Keratinocyte (primary cell): ENCODE measurements at regions not wholly inside any gene's neighbourhood (a gene's known extent, or its start where the extent isn't known, plus 50 kb on each side); places are given as distances from the start of the nearest gene placed in this dataset.

Experiments used
- DNase-seq: peaks from one replicate; pipeline ENCODE4 v3.0.0-alpha.2; 2011; ENCODE audit warnings: low read depth, missing footprints, low spot score
- FAIRE-seq: peaks from 2 replicates; lab custom pipeline; 2011; peaks lifted over from hg19 to GRCh38; lab: Jason Lieb, UNC
- H2AFZ ChIP-seq: 2 replicates; pipeline ENCODE4 v1.6.0; 2012; ENCODE audit warnings: low read length, control low read depth, inconsistent platforms; ENCODE audit not compliant: control insufficient read depth
- H3K27ac ChIP-seq: 2 replicates; pipeline ENCODE4 v1.5.1; 2011; ENCODE audit warnings: low read length; ENCODE audit not compliant: control insufficient read depth, insufficient read depth
- H3K27me3 ChIP-seq: 3 replicates; pipeline ENCODE4 v1.6.0; 2011; ENCODE audit warnings: low read length; ENCODE audit not compliant: control insufficient read depth, insufficient read depth; ENCODE audit errors: extremely low read depth
- H3K36me3 ChIP-seq, 2 experiments: 2 replicates in 1 of 2; 3 replicates in 1 of 2; pipeline ENCODE4 v1.5.1; 2011; ENCODE audit warnings: low read length in 2 of 2, mild to moderate bottlenecking in 1 of 2; ENCODE audit not compliant: control insufficient read depth in 2 of 2, insufficient read depth in 2 of 2; ENCODE audit errors: extremely low read depth in 1 of 2
- H3K4me1 ChIP-seq: 3 replicates; pipeline ENCODE4 v1.5.1; 2011; ENCODE audit warnings: low read length; ENCODE audit not compliant: control insufficient read depth, insufficient read depth; ENCODE audit errors: extremely low read depth
- H3K4me2 ChIP-seq: 3 replicates; pipeline ENCODE4 v1.6.0; 2011; ENCODE audit warnings: low read depth, low read length; ENCODE audit not compliant: control insufficient read depth, insufficient read depth; ENCODE audit errors: extremely low read depth
- H3K4me3 ChIP-seq, 3 experiments: fragments of 200-600 bp in 1 of 3; sonication (generic) in 1 of 3; 2 replicates in 2 of 3; 3 replicates in 1 of 3; pipeline ENCODE4 v1.5.1; 2011 to 2016; ENCODE audit warnings: low read length in 3 of 3, mild to moderate bottlenecking in 3 of 3, control low read depth in 2 of 3, inconsistent platforms in 1 of 3, low read depth in 1 of 3, mixed read lengths in 1 of 3, mixed run types in 1 of 3, moderate library complexity in 1 of 3; ENCODE audit not compliant: control insufficient read depth in 2 of 3, insufficient read depth in 2 of 3; ENCODE audit errors: extremely low read depth in 1 of 3
- H3K79me2 ChIP-seq: 2 replicates; pipeline ENCODE4 v1.6.0; 2012; ENCODE audit warnings: low read length; ENCODE audit not compliant: control insufficient read depth, insufficient read depth
- H3K9ac ChIP-seq: 3 replicates; pipeline ENCODE4 v1.6.0; 2011; ENCODE audit warnings: low read length; ENCODE audit not compliant: control insufficient read depth, insufficient read depth; ENCODE audit errors: extremely low read depth
- H3K9me1 ChIP-seq: 3 replicates; pipeline ENCODE4 v1.6.0; 2011; ENCODE audit warnings: low read length; ENCODE audit not compliant: control insufficient read depth, insufficient read depth; ENCODE audit errors: extremely low read depth
- H3K9me3 ChIP-seq: 2 replicates; pipeline ENCODE4 v1.5.1; 2012; ENCODE audit warnings: low read depth, low read length; ENCODE audit not compliant: control insufficient read depth
- H4K20me1 ChIP-seq: 3 replicates; pipeline ENCODE4 v1.6.0; 2011; ENCODE audit warnings: low read length; ENCODE audit not compliant: control insufficient read depth, insufficient read depth; ENCODE audit errors: extremely low read depth
- EZH2 ChIP-seq: IDR thresholded peaks from one replicate; pipeline ENCODE4 v1.6.1; 2012; ENCODE audit warnings: inconsistent platforms, mild to moderate bottlenecking, low read length, moderate library complexity
- dilution Hi-C: fragments of 300-500 bp; cut with MboI; formaldehyde crosslinking; loops from one replicate; pipeline ENCODE4 v1.7.0; 2020; ENCODE audit warnings: low sequenced_read_pairs; ENCODE audit not compliant: extremely low pct_ligation_motif_present
- TF ChIP-seq, protein P1 (sequence below), 3 experiments: IDR thresholded peaks in 1 of 3; conservative IDR thresholded peaks in 1 of 3; optimal IDR thresholded peaks in 1 of 3; 2 replicates in 2 of 3; 3 replicates in 1 of 3; pipeline versions ENCODE3 to v1.5.1; 2011; ENCODE audit warnings: low read length in 3 of 3, mild to moderate bottlenecking in 3 of 3, moderate library complexity in 2 of 3, control low read depth in 1 of 3, inconsistent platforms in 1 of 3; ENCODE audit not compliant: insufficient read depth in 2 of 3; ENCODE audit errors: extremely low read depth in 1 of 3

DNA sequence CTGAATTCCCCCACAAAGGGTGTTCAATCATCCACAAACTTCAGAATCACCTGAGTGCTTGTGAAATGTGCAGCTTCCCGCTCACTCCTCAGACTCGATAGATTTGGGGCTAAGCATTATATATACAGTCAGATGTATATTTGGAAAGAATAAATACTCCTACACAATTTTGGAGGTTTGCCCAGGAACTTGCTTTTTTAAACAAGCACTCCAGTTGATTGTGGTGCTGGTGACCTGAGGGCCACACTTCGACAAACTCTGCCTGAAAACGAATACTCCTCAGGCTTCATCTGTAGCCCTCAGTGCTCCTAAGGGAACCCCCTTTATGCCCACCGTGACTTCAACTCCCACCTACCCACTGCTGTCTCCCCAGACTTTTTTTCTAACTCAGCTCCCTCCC is 211.6 kb downstream of the INHBA start:
- H3K4me3 ChIP-seq: no peak overlapping the region
- DNase-seq (no peak), FAIRE-seq (no peak)
- H3K9me3 ChIP-seq: no peaks in the 10 kb centered on the region
- no peak overlapping the region for H3K4me2 ChIP-seq
- TF ChIP-seq, protein P1, sequence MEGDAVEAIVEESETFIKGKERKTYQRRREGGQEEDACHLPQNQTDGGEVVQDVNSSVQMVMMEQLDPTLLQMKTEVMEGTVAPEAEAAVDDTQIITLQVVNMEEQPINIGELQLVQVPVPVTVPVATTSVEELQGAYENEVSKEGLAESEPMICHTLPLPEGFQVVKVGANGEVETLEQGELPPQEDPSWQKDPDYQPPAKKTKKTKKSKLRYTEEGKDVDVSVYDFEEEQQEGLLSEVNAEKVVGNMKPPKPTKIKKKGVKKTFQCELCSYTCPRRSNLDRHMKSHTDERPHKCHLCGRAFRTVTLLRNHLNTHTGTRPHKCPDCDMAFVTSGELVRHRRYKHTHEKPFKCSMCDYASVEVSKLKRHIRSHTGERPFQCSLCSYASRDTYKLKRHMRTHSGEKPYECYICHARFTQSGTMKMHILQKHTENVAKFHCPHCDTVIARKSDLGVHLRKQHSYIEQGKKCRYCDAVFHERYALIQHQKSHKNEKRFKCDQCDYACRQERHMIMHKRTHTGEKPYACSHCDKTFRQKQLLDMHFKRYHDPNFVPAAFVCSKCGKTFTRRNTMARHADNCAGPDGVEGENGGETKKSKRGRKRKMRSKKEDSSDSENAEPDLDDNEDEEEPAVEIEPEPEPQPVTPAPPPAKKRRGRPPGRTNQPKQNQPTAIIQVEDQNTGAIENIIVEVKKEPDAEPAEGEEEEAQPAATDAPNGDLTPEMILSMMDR (optimal IDR thresholded peaks at IDR 0.05 in 1 of 3, IDR thresholded peaks at IDR 0.05 in 1 of 3, conservative IDR thresholded peaks at IDR 0.05 in 1 of 3; ENCODE audit: extremely low read depth in 1 of 3, insufficient read depth in 2 of 3, low read length in 3 of 3): no peak
- H3K27ac ChIP-seq: no peak overlapping the region
- H3K4me1 ChIP-seq: no peaks in the 10 kb centered on the region
- H3K9ac ChIP-seq: no peak overlapping the region
- no peaks in the 10 kb centered on the region for H3K27me3 ChIP-seq
- no peak overlapping the region for H2AFZ ChIP-seq
- H3K9me1 ChIP-seq: no peaks in the 10 kb centered on the region
- dilution Hi-C loops: no loop called here
- no peaks in the 10 kb centered on the region for H3K36me3 ChIP-seq
- no peaks in the 10 kb centered on the region for H4K20me1 ChIP-seq
- no peaks in the 10 kb centered on the region for H3K79me2 ChIP-seq

DNA sequence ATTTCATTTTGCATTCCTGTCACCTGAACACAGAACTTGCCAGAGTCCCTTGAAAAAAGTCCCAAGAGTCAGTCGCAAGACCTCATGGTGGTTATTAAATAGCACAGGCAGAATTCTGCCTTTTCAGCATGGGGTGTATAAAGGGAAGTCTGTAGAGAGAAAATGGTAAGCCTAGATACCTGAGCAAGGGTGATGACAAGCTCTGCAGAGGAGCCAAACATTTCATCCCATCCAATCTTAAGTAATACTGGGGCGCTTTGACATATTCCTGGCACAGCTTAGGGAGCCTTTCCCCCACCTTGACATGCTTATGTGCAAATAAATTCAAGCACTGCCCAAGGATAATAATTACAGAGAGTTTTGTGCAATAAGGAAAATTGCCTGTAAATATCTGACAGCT is 213.0 kb downstream of the INHBA start:
- no peak for DNase-seq
- H3K27me3 ChIP-seq: no peaks in the 10 kb centered on the region
- H3K79me2 ChIP-seq: no peaks in the 10 kb centered on the region
- no peak overlapping the region for H3K9ac ChIP-seq
- no peaks in the 10 kb centered on the region for H3K36me3 ChIP-seq
- no peak overlapping the region for H3K4me3 ChIP-seq
- H3K4me1 ChIP-seq: no peaks in the 10 kb centered on the region
- TF ChIP-seq EZH2: no peak
- TF ChIP-seq, protein P1 (optimal IDR thresholded peaks at IDR 0.05 in 1 of 3, IDR thresholded peaks at IDR 0.05 in 1 of 3, conservative IDR thresholded peaks at IDR 0.05 in 1 of 3; ENCODE audit: extremely low read depth in 1 of 3, insufficient read depth in 2 of 3, low read length in 3 of 3): no peak
- no peak overlapping the region for H3K4me2 ChIP-seq
- H3K9me1 ChIP-seq: no peaks in the 10 kb centered on the region
- no peaks in the 10 kb centered on the region for H4K20me1 ChIP-seq
- H3K27ac ChIP-seq: no peak overlapping the region
- H3K9me3 ChIP-seq: no peaks in the 10 kb centered on the region
- dilution Hi-C loops: no loop called here
- FAIRE-seq: no peak
- no peak overlapping the region for H2AFZ ChIP-seq
